Astrocyte (in vitro differentiated cells and primary cell): ENCODE measurements at regions not wholly inside any gene's neighbourhood (a gene's known extent, or its start where the extent isn't known, plus 50 kb on each side); places are given as distances from the start of the nearest gene placed in this dataset.

Experiments used
- DNase-seq: peaks from one replicate; pipeline ENCODE4 v3.0.0-alpha.2; 2010; ENCODE audit warnings: low read depth
- FAIRE-seq: peaks from 2 replicates; lab custom pipeline; 2011; peaks lifted over from hg19 to GRCh38; lab: Jason Lieb, UNC
- H2AFZ ChIP-seq: 2 replicates; pipeline ENCODE4 v1.6.0; 2012; ENCODE audit warnings: low read depth, low read length, inconsistent platforms
- H3K27ac ChIP-seq: 2 replicates; pipeline ENCODE4 v1.5.1; 2011; ENCODE audit warnings: low read depth, low read length, inconsistent platforms
- H3K27me3 ChIP-seq: 2 replicates; pipeline ENCODE4 v1.6.0; 2011; ENCODE audit warnings: low read length, inconsistent platforms; ENCODE audit not compliant: insufficient read depth
- H3K36me3 ChIP-seq: 2 replicates; pipeline ENCODE4 v1.5.1; 2011; ENCODE audit warnings: low read length, inconsistent platforms; ENCODE audit not compliant: insufficient read depth
- H3K4me1 ChIP-seq: 2 replicates; pipeline ENCODE4 v1.5.1; 2011; ENCODE audit warnings: low read length, inconsistent platforms; ENCODE audit not compliant: insufficient read depth
- H3K4me2 ChIP-seq: 2 replicates; pipeline ENCODE4 v1.6.0; 2012; ENCODE audit warnings: low read length, inconsistent platforms
- H3K4me3 ChIP-seq: 2 replicates; pipeline ENCODE4 v1.5.1; 2011; ENCODE audit warnings: low read depth, mild to moderate bottlenecking, low read length, inconsistent platforms; ENCODE audit not compliant: insufficient read depth
- H3K79me2 ChIP-seq: 2 replicates; pipeline ENCODE4 v1.6.0; 2012; ENCODE audit warnings: mild to moderate bottlenecking, low read length, inconsistent platforms; ENCODE audit not compliant: insufficient read depth
- H3K9ac ChIP-seq: 2 replicates; pipeline ENCODE4 v1.6.0; 2012; ENCODE audit warnings: mild to moderate bottlenecking, low read length, inconsistent platforms
- H3K9me3 ChIP-seq: 2 replicates; pipeline ENCODE4 v1.5.1; 2012; ENCODE audit warnings: low read depth, mild to moderate bottlenecking, low read length, inconsistent platforms; ENCODE audit not compliant: insufficient read depth
- H4K20me1 ChIP-seq: 2 replicates; pipeline ENCODE4 v1.6.0; 2012; ENCODE audit warnings: low read length, inconsistent platforms; ENCODE audit not compliant: insufficient read depth
- H3K27ac Mint-ChIP-seq: one replicate; pipeline ENCODE4 v1.8.0; 2021; ENCODE audit warnings: mild to moderate bottlenecking, mixed read lengths; ENCODE audit not compliant: unreplicated experiment
- H3K27me3 Mint-ChIP-seq: one replicate; pipeline ENCODE4 v1.8.0; 2021; ENCODE audit warnings: low read depth, mixed read lengths; ENCODE audit not compliant: unreplicated experiment
- H3K36me3 Mint-ChIP-seq: one replicate; pipeline ENCODE4 v1.8.0; 2021; ENCODE audit warnings: low read depth, mixed read lengths; ENCODE audit not compliant: unreplicated experiment
- H3K4me1 Mint-ChIP-seq: one replicate; pipeline ENCODE4 v1.8.0; 2021; ENCODE audit warnings: low read depth, mixed read lengths; ENCODE audit not compliant: unreplicated experiment
- H3K4me3 Mint-ChIP-seq: one replicate; pipeline ENCODE4 v1.8.0; 2021; ENCODE audit warnings: mild to moderate bottlenecking, moderate library complexity, mixed read lengths; ENCODE audit not compliant: unreplicated experiment
- H3K9me3 Mint-ChIP-seq: one replicate; pipeline ENCODE4 v1.8.0; 2021; ENCODE audit warnings: mild to moderate bottlenecking, mixed read lengths; ENCODE audit not compliant: unreplicated experiment
- EZH2 ChIP-seq: IDR thresholded peaks from 2 replicates; pipeline ENCODE4 v1.6.1; 2012; ENCODE audit warnings: mild to moderate bottlenecking, low read length, inconsistent platforms; ENCODE audit not compliant: insufficient read depth
- TF ChIP-seq, protein P1 (sequence below): IDR thresholded peaks from 2 replicates; pipeline ENCODE4 v1.5.1; 2011; ENCODE audit warnings: low read depth, mild to moderate bottlenecking, inconsistent platforms, low read length, moderate library complexity; ENCODE audit not compliant: insufficient read depth

DNA sequence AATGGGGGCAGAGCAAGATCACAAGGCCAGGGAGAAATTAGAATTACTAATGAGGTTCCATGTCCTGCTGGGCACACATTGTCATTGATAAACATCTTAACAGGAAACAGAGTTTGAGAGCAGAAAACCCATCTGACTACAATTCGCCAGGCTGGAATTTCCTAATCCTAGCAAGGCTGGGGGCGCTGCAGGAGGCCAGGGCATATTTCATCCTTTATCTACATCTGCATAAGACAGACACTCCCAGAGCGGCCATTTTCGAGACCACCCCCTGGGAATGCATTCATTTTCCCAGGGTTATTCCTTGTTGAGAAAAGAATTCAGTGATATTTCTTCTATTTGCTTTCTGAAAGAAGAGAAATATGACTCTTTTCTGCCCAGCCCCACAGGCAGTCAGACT lies 152.7 kb downstream of the SUCLG1 start:
- Histone ChIP-seq H3K9me3 (no peaks in the 10 kb centered on the region), H2AFZ (no peak overlapping the region), H3K27ac (no peak overlapping the region), H3K4me2 (no peak overlapping the region), H3K4me3 (no peak overlapping the region), H3K79me2 (no peaks in the 10 kb centered on the region), H3K9ac (no peak overlapping the region), H3K36me3 (no peaks in the 10 kb centered on the region), H3K27me3 (no peaks in the 10 kb centered on the region), H3K4me1 (no peaks in the 10 kb centered on the region), H4K20me1 (no peaks in the 10 kb centered on the region)
- H3K27ac Mint-ChIP-seq: no peak overlapping the region
- no peaks in the 10 kb centered on the region for H3K36me3 Mint-ChIP-seq
- TF ChIP-seq EZH2: no peak
- TF ChIP-seq, protein P1, sequence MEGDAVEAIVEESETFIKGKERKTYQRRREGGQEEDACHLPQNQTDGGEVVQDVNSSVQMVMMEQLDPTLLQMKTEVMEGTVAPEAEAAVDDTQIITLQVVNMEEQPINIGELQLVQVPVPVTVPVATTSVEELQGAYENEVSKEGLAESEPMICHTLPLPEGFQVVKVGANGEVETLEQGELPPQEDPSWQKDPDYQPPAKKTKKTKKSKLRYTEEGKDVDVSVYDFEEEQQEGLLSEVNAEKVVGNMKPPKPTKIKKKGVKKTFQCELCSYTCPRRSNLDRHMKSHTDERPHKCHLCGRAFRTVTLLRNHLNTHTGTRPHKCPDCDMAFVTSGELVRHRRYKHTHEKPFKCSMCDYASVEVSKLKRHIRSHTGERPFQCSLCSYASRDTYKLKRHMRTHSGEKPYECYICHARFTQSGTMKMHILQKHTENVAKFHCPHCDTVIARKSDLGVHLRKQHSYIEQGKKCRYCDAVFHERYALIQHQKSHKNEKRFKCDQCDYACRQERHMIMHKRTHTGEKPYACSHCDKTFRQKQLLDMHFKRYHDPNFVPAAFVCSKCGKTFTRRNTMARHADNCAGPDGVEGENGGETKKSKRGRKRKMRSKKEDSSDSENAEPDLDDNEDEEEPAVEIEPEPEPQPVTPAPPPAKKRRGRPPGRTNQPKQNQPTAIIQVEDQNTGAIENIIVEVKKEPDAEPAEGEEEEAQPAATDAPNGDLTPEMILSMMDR: no peak
- no peaks in the 10 kb centered on the region for H3K27me3 Mint-ChIP-seq
- H3K4me3 Mint-ChIP-seq: no peak overlapping the region
- no peak for FAIRE-seq
- H3K4me1 Mint-ChIP-seq: no peaks in the 10 kb centered on the region
- peaks cover 7% of the 10 kb centered on the region for H3K9me3 Mint-ChIP-seq
- no peak for DNase-seq

DNA sequence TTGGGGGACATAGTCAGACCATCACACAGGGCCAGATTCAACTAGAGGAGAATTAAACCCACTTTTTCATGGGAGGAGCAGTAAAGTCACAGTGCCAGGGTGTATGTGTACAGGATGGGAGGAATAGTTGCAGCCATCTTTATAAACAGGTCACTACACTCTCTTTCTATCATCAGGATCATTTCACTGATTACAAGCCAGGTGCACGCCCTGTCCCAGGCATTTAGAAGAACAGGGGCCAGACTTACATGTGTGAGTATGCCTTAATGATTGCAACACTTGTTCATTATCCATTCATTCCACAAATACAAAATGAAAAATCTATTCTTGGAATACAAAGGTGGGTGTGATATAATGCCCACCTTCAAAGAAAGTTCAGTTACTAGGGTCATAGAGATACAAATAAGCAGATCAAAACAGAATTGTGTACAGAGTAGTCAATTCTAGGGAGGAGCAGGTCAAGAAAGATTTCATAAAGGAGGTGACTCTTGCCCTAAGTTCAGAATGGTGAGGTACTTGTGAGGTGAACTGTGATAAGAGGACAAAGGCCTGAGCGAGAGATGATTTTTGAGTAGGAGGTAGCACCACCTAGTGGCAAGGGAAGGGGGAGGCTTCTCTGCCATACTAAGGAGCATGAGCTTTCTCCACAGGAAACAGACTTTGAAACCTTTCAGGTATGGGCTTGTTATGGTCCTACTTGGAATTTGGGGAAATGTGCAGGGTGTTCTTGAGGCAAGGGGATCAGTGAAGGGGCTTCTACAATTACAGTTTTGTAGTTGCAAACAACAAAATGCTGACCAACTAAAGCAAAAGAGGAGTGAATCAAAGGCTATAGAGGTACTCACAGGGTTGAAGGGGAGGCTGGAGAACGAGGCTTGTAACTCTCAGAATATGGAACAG lies 156.3 kb downstream of the SUCLG1 start:
- H3K27ac Mint-ChIP-seq: no peak overlapping the region
- Histone ChIP-seq H3K9me3 (no peaks in the 10 kb centered on the region), H3K36me3 (no peaks in the 10 kb centered on the region), H3K27me3 (no peaks in the 10 kb centered on the region), H3K27ac (no peak overlapping the region), H2AFZ (no peak overlapping the region), H3K79me2 (no peaks in the 10 kb centered on the region), H3K9ac (no peak overlapping the region), H3K4me1 (no peaks in the 10 kb centered on the region), H3K4me3 (no peak overlapping the region), H3K4me2 (no peak overlapping the region), H4K20me1 (no peaks in the 10 kb centered on the region)
- FAIRE-seq (peak; percentile 67), DNase-seq (peak; percentile 11)
- H3K4me1 Mint-ChIP-seq: peaks cover 2% of the 10 kb centered on the region
- H3K4me3 Mint-ChIP-seq: no peak overlapping the region
- H3K36me3 Mint-ChIP-seq: no peaks in the 10 kb centered on the region
- TF ChIP-seq, protein P1: peak; percentile 83
- no peak for TF ChIP-seq EZH2
- peaks cover 7% of the 10 kb centered on the region for H3K9me3 Mint-ChIP-seq
- no peaks in the 10 kb centered on the region for H3K27me3 Mint-ChIP-seq

DNA sequence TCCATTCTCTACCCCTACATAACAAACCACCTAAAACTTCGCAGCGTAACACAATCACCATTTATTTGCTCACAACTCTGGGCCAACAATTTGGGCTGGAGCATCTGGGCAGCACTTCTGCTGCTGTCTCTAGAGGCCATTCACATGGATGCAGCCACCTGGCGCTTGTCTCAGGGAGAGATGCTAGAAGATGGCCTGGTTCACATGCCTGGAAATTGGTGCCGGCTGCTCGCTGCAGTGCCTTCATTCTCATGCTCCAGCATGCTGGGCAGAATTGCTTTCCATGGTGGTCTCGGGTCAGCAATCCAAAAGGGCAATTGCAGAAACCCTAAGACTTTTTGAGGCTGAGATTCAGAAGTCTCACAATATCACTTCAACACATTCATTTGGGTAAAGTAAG lies 157.4 kb downstream of the SUCLG1 start:
- peaks cover 10% of the 10 kb centered on the region for H3K4me1 Mint-ChIP-seq
- H3K36me3 Mint-ChIP-seq: no peaks in the 10 kb centered on the region
- Histone ChIP-seq H3K4me2 (no peak overlapping the region), H3K4me1 (no peaks in the 10 kb centered on the region), H3K27ac (no peak overlapping the region), H3K4me3 (no peak overlapping the region), H4K20me1 (no peaks in the 10 kb centered on the region), H3K9me3 (no peaks in the 10 kb centered on the region), H3K36me3 (no peaks in the 10 kb centered on the region), H3K79me2 (no peaks in the 10 kb centered on the region), H3K27me3 (no peaks in the 10 kb centered on the region), H3K9ac (no peak overlapping the region), H2AFZ (no peak overlapping the region)
- H3K9me3 Mint-ChIP-seq: peaks cover 7% of the 10 kb centered on the region
- FAIRE-seq: no peak
- H3K27me3 Mint-ChIP-seq: no peaks in the 10 kb centered on the region
- TF ChIP-seq EZH2: no peak
- TF ChIP-seq, protein P1: no peak
- H3K4me3 Mint-ChIP-seq: no peak overlapping the region
- DNase-seq: no peak
- H3K27ac Mint-ChIP-seq: no peak overlapping the region
